ENCODE measurements at regions not wholly inside any gene's neighbourhood (a gene's known extent, or its start where the extent isn't known, plus 50 kb on each side); places are given as distances from the start of the nearest gene placed in this dataset.

DNA sequence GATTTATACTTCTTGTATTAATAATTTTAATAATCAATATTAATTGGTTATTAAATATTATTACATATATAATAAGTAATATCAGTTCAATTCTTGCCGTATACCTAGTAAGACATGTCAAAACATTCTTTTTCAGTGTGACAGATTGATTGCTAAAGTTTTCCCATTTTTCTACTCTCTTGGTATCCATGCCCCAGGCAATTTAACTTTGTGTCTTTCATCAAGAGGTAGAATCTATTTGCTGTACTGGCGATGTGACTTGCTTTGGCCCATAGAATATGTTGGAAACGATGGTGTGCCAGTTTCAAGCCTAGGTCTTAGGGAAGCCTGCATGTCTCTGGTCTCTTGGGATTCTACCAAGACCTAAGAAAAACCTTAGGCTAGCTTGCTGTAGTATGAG, 436.1 kb upstream of the ADAMTS5 start:
- Histone ChIP-seq H3K9ac (ENCODE audit: control insufficient read depth, extremely low read depth, insufficient read depth, low read length) (no peak overlapping the region), H3K27me3 (ENCODE audit: control insufficient read depth, extremely low read depth, insufficient read depth, low read length) (no peaks in the 10 kb centered on the region), H3K9me1 (ENCODE audit: control insufficient read depth, extremely low read depth, insufficient read depth, low read length) (no peaks in the 10 kb centered on the region), H3K36me3 (ENCODE audit: control insufficient read depth in 2 of 2, extremely low read depth in 1 of 2, insufficient read depth in 2 of 2, low read length in 2 of 2) (no peaks in the 10 kb centered on the region), H4K20me1 (ENCODE audit: control insufficient read depth, extremely low read depth, insufficient read depth, low read length) (no peaks in the 10 kb centered on the region), H3K27ac (ENCODE audit: control insufficient read depth, insufficient read depth, low read length) (no peak overlapping the region), H3K9me3 (ENCODE audit: control insufficient read depth, low read depth, low read length) (no peaks in the 10 kb centered on the region), H2AFZ (ENCODE audit: control insufficient read depth, low read length) (peak overlapping the region; percentile 13), H3K4me1 (ENCODE audit: control insufficient read depth, extremely low read depth, insufficient read depth, low read length) (no peaks in the 10 kb centered on the region), H3K79me2 (ENCODE audit: control insufficient read depth, insufficient read depth, low read length) (no peaks in the 10 kb centered on the region), H3K4me2 (ENCODE audit: control insufficient read depth, extremely low read depth, insufficient read depth, low read depth, low read length) (no peak overlapping the region), H3K4me3 (ENCODE audit: control insufficient read depth in 2 of 3, extremely low read depth in 1 of 3, insufficient read depth in 2 of 3, low read depth in 1 of 3, low read length in 3 of 3) (no peak overlapping the region)
- TF ChIP-seq EZH2 (IDR thresholded peaks at IDR 0.05; ENCODE audit: low read length), result no peak
- TF ChIP-seq, protein P1, sequence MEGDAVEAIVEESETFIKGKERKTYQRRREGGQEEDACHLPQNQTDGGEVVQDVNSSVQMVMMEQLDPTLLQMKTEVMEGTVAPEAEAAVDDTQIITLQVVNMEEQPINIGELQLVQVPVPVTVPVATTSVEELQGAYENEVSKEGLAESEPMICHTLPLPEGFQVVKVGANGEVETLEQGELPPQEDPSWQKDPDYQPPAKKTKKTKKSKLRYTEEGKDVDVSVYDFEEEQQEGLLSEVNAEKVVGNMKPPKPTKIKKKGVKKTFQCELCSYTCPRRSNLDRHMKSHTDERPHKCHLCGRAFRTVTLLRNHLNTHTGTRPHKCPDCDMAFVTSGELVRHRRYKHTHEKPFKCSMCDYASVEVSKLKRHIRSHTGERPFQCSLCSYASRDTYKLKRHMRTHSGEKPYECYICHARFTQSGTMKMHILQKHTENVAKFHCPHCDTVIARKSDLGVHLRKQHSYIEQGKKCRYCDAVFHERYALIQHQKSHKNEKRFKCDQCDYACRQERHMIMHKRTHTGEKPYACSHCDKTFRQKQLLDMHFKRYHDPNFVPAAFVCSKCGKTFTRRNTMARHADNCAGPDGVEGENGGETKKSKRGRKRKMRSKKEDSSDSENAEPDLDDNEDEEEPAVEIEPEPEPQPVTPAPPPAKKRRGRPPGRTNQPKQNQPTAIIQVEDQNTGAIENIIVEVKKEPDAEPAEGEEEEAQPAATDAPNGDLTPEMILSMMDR (optimal IDR thresholded peaks at IDR 0.05 in 1 of 3, IDR thresholded peaks at IDR 0.05 in 1 of 3, conservative IDR thresholded peaks at IDR 0.05 in 1 of 3; ENCODE audit: extremely low read depth in 1 of 3, insufficient read depth in 2 of 3, low read length in 3 of 3), result no peak
- FAIRE-seq (no peak), DNase-seq (ENCODE audit: low read depth, low spot score) (no peak)
- dilution Hi-C loops (cut with MboI; ENCODE audit: extremely low pct_ligation_motif_present, low sequenced_read_pairs), result no loop called here

DNA sequence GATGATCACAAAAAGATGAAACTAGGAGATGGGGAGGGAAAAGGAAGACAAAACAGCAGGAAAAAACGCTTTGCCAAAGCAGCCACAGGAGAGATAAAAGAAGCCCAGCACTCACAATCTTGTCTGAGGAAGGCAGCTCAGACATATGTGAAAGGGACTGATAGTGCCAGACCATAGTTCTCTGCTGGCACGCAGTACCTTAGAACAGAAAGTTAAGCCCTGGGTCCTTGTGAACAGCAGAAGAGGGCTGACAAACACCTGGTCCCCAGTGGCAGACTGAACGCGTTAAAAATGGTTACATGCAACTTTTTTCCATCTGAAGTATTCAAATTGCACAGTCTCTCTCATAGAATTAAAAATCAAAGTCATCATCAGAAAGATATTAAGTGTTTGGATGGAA, 433.2 kb upstream of the ADAMTS5 start:
- H3K9me1 ChIP-seq (ENCODE audit: control insufficient read depth, extremely low read depth, insufficient read depth, low read length), result no peaks in the 10 kb centered on the region
- dilution Hi-C loops (cut with MboI; ENCODE audit: extremely low pct_ligation_motif_present, low sequenced_read_pairs), result no loop called here
- no peaks in the 10 kb centered on the region for H3K4me1 ChIP-seq (ENCODE audit: control insufficient read depth, extremely low read depth, insufficient read depth, low read length)
- no peaks in the 10 kb centered on the region for H3K36me3 ChIP-seq (ENCODE audit: control insufficient read depth in 2 of 2, extremely low read depth in 1 of 2, insufficient read depth in 2 of 2, low read length in 2 of 2)
- no peaks in the 10 kb centered on the region for H3K27me3 ChIP-seq (ENCODE audit: control insufficient read depth, extremely low read depth, insufficient read depth, low read length)
- no peak overlapping the region for H3K27ac ChIP-seq (ENCODE audit: control insufficient read depth, insufficient read depth, low read length)
- H3K9ac ChIP-seq (ENCODE audit: control insufficient read depth, extremely low read depth, insufficient read depth, low read length), result no peak overlapping the region
- H3K79me2 ChIP-seq (ENCODE audit: control insufficient read depth, insufficient read depth, low read length), result no peaks in the 10 kb centered on the region
- no peak for DNase-seq (ENCODE audit: low read depth, low spot score)
- H4K20me1 ChIP-seq (ENCODE audit: control insufficient read depth, extremely low read depth, insufficient read depth, low read length), result no peaks in the 10 kb centered on the region
- no peak overlapping the region for H3K4me2 ChIP-seq (ENCODE audit: control insufficient read depth, extremely low read depth, insufficient read depth, low read depth, low read length)
- TF ChIP-seq, protein P1 (optimal IDR thresholded peaks at IDR 0.05 in 1 of 3, IDR thresholded peaks at IDR 0.05 in 1 of 3, conservative IDR thresholded peaks at IDR 0.05 in 1 of 3; ENCODE audit: extremely low read depth in 1 of 3, insufficient read depth in 2 of 3, low read length in 3 of 3), result no peak
- TF ChIP-seq EZH2 (IDR thresholded peaks at IDR 0.05; ENCODE audit: low read length), result no peak
- no peak overlapping the region for H3K4me3 ChIP-seq (ENCODE audit: control insufficient read depth in 2 of 3, extremely low read depth in 1 of 3, insufficient read depth in 2 of 3, low read depth in 1 of 3, low read length in 3 of 3)
- H2AFZ ChIP-seq (ENCODE audit: control insufficient read depth, low read length), result no peak overlapping the region
- FAIRE-seq, result no peak
- no peaks in the 10 kb centered on the region for H3K9me3 ChIP-seq (ENCODE audit: control insufficient read depth, low read depth, low read length)
